PC-9 (cell line): ENCODE measurements at regions not wholly inside any gene's neighbourhood (a gene's known extent, or its start where the extent isn't known, plus 50 kb on each side); places are given as distances from the start of the nearest gene placed in this dataset.

ENCODE experiments used
- BruUV-seq: library from RNA; stranded (reverse); fragments of 400-500 nt; replicated peaks from 2 replicates; lab custom pipeline; 2021; lab: Mats Ljungman, UMichigan
- CTCF ChIA-PET: fragments of 300-600 bp; sonication (Branson Sonifier 250); formaldehyde crosslinking; loops from one replicate; lab custom pipeline; 2022; ENCODE audit warnings: antibody characterized with exemption; lab: Charles Lee
- POLR2A ChIA-PET: fragments of 300-600 bp; sonication (Branson Sonifier 250); formaldehyde crosslinking; loops from one replicate; lab custom pipeline; 2022; ENCODE audit warnings: antibody characterized with exemption; ENCODE audit not compliant: unreplicated experiment; lab: Charles Lee
- DNase-seq, 2 experiments: peaks; one replicate each; pipeline versions ENCODE4 v3.0.0 to v3.0.0-alpha.2; 2015 to 2022; ENCODE audit warnings: mixed read lengths in 1 of 2
- H2AFZ ChIP-seq: fragments of 200-600 bp; sonication (generic); 2 replicates; pipeline ENCODE4 v1.8.1; 2017; ENCODE audit warnings: antibody characterized with exemption
- H3F3A ChIP-seq: fragments of 200-600 bp; sonication (generic); 2 replicates; pipeline ENCODE4 v1.8.1; 2017; ENCODE audit warnings: antibody characterized with exemption, mild to moderate bottlenecking, low read depth; ENCODE audit not compliant: insufficient read depth
- H3K27ac ChIP-seq: fragments of 200-600 bp; sonication (generic); 2 replicates; pipeline ENCODE4 v1.6.1; 2016; ENCODE audit warnings: mixed run types
- H3K27me3 ChIP-seq: fragments of 200-600 bp; sonication (generic); 2 replicates; pipeline ENCODE4 v1.6.1; 2016; ENCODE audit warnings: low read depth, mixed run types; ENCODE audit not compliant: insufficient read depth
- H3K36me3 ChIP-seq: fragments of 200-600 bp; sonication (generic); 2 replicates; pipeline ENCODE4 v1.6.1; 2016; ENCODE audit warnings: low read depth, mixed run types
- H3K4me1 ChIP-seq: fragments of 200-600 bp; sonication (generic); replicated peaks from 2 replicates; pipeline ENCODE4 v1.6.1; 2016; ENCODE audit warnings: mixed run types; ENCODE audit not compliant: insufficient read depth
- H3K4me2 ChIP-seq: fragments of 200-600 bp; sonication (generic); 2 replicates; pipeline ENCODE4 v1.6.1; 2017; ENCODE audit warnings: mixed run types
- H3K4me3 ChIP-seq: fragments of 200-600 bp; sonication (generic); 2 replicates; pipeline ENCODE4 v1.6.1; 2016; ENCODE audit warnings: mixed run types
- H3K79me2 ChIP-seq: fragments of 200-600 bp; sonication (generic); 2 replicates; pipeline ENCODE4 v1.6.1; 2017; ENCODE audit warnings: low read depth, mixed run types
- H3K9me2 ChIP-seq: fragments of 200-600 bp; sonication (generic); 2 replicates; pipeline ENCODE4 v1.8.1; 2017; ENCODE audit warnings: mild to moderate bottlenecking; ENCODE audit not compliant: insufficient read depth
- H3K9me3 ChIP-seq: fragments of 200-600 bp; sonication (generic); 2 replicates; pipeline ENCODE4 v1.8.1; 2016; ENCODE audit warnings: low read depth; ENCODE audit not compliant: insufficient read depth
- H4K20me1 ChIP-seq: fragments of 200-600 bp; sonication (generic); 2 replicates; pipeline ENCODE4 v1.8.1; 2017; ENCODE audit not compliant: insufficient read depth
- EZH2 ChIP-seq: fragments of 200-600 bp; sonication (generic); IDR thresholded peaks from 2 replicates; pipeline ENCODE4 v1.8.0; 2017; ENCODE audit warnings: antibody characterized with exemption, low read depth
- intact Hi-C: fragments of 100-400 bp; cut with micrococcal nuclease; formaldehyde crosslinking; loops from one replicate; pipeline ENCODE4 v1.10.0; 2022; ENCODE audit not compliant: unreplicated experiment
- TF ChIP-seq, protein P1 (sequence below): fragments of 200-600 bp; sonication (generic); conservative IDR thresholded peaks from 2 replicates; pipeline ENCODE4 v1.6.1; 2017; ENCODE audit warnings: mixed run types, antibody characterized with exemption, mild to moderate bottlenecking, moderate library complexity

DNA sequence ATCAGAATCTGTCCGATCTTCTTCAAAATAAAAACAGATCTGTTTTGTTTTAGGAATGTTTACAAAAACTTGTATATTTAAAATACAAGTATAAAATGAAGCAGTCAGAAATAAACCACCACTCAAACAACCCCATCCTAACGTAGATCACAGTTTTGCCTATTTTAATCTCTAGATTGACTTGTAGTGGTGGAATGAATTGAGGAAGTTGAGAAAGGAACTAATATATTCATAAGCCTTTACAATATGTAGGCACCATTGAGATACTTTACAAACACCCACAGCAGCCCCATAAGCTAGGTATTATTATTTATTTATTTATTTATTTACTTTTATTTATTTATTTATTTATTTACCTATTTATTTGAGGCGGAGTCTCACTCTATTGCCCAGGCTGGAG is 52.3 kb upstream of the KLF3 start:
- H3K4me3 ChIP-seq = no peak overlapping the region
- no peaks in the 10 kb centered on the region for H3K27me3 ChIP-seq
- no TSS peak for BruUV-seq
- CTCF ChIA-PET = no interaction called here
- H2AFZ ChIP-seq = no peak overlapping the region
- H3K27ac ChIP-seq = no peak overlapping the region
- peaks cover 7% of the 10 kb centered on the region; the same call in 1 of the 2 replicates for H3F3A ChIP-seq
- DNase-seq = no peak
- POLR2A ChIA-PET = no interaction called here
- no peaks in the 10 kb centered on the region for H3K9me2 ChIP-seq
- H3K9me3 ChIP-seq = no peaks in the 10 kb centered on the region
- H4K20me1 ChIP-seq = no peaks in the 10 kb centered on the region
- H3K4me2 ChIP-seq = no peak overlapping the region
- no peaks in the 10 kb centered on the region for H3K79me2 ChIP-seq
- peaks cover 18% of the 10 kb centered on the region for H3K4me1 ChIP-seq
- TF ChIP-seq, protein P1, sequence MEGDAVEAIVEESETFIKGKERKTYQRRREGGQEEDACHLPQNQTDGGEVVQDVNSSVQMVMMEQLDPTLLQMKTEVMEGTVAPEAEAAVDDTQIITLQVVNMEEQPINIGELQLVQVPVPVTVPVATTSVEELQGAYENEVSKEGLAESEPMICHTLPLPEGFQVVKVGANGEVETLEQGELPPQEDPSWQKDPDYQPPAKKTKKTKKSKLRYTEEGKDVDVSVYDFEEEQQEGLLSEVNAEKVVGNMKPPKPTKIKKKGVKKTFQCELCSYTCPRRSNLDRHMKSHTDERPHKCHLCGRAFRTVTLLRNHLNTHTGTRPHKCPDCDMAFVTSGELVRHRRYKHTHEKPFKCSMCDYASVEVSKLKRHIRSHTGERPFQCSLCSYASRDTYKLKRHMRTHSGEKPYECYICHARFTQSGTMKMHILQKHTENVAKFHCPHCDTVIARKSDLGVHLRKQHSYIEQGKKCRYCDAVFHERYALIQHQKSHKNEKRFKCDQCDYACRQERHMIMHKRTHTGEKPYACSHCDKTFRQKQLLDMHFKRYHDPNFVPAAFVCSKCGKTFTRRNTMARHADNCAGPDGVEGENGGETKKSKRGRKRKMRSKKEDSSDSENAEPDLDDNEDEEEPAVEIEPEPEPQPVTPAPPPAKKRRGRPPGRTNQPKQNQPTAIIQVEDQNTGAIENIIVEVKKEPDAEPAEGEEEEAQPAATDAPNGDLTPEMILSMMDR = no peak
- no peak for TF ChIP-seq EZH2
- intact Hi-C loops = no loop called here
- no peaks in the 10 kb centered on the region for H3K36me3 ChIP-seq

DNA sequence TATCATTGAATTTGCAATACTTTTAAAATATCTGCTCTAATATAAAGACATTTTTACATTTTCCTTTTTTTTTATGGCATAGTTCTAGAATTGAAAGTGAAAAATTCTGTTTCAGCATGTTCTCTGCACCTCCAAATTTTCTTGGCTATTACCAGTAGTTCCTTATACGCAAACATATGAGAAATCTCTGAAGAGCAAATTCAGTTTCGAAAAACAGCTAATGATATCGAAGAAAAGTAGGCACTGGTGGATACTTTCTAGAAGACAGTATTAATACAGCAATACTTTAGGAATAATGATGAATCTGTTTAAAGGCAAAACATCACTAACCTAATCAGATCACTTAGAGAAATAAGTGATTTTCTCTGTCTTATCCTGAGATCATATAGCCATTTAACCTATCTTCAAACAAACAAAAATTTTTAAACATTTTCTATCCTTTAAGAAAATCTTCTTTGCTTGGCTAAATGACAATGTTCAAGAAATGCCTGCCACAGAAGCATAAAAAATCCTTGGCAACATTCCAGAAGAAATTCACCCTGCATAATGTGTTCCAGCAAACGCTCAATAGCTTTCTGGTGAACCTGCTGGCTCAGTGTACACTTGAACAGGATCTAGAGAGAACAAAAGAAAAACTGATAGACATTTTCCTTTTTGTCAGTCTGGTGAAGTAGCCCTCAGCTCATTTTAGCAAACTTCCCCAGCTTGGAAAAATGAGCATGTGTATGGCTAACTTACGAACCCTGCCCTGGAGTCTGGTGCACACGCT is 51.2 kb upstream of the KLF3 start:
- DNase-seq = peak in 1 of 2 experiments; percentile 49
- intact Hi-C loops = no loop called here
- POLR2A ChIA-PET = no interaction called here

More for the DNA sequence above, 51.2 kb upstream of the KLF3 start:
- Histone ChIP-seq H3F3A (peaks cover 12% of the 10 kb centered on the region; the same call in 1 of the 2 replicates), H2AFZ (no peak overlapping the region), H3K36me3 (no peaks in the 10 kb centered on the region), H3K79me2 (no peaks in the 10 kb centered on the region), H3K9me3 (no peaks in the 10 kb centered on the region), H4K20me1 (no peaks in the 10 kb centered on the region), H3K4me3 (no peak overlapping the region), H3K27ac (no peak overlapping the region), H3K4me2 (no peak overlapping the region), H3K27me3 (no peaks in the 10 kb centered on the region), H3K9me2 (no peaks in the 10 kb centered on the region), H3K4me1 (peaks cover 18% of the 10 kb centered on the region)
- CTCF ChIA-PET = no interaction called here
- TF ChIP-seq, protein P1 = no peak
- TF ChIP-seq EZH2 = no peak
- no TSS peak for BruUV-seq
